ENCODE measurements at regions not wholly inside any gene's neighbourhood (a gene's known extent, or its start where the extent isn't known, plus 50 kb on each side); places are given as distances from the start of the nearest gene placed in this dataset.

DNA sequence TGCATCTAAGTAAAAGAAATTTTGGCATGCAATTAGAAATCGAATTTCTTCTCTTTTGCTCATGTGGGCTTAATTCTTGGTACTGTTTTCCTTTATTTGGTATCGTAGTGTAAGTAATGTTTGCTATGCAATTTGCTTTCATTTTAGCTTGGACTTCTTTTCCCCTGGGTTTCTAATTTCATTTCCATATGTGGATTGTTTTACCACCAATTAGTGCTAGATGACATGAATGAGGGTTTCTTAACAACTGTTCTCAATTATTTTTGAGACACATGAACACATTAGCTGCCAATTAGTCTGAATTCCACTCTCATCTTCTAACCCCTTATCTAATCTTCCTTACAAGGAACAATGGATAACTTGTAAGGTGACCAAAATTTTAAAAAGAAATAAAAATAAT, 1047.2 kb upstream of the PIK3C3 start:
- no peak for DNase-seq (ENCODE audit: low read depth)
- H3K4me3 ChIP-seq (ENCODE audit: control insufficient read depth, low read depth, low read length): no peak overlapping the region
- no peak for TF ChIP-seq CTCF (conservative IDR thresholded peaks at IDR 0.05; ENCODE audit: control insufficient read depth, insufficient read depth, low read depth, low read length)

- TF ChIP-seq CTCF (conservative IDR thresholded peaks at IDR 0.05; ENCODE audit: control insufficient read depth, insufficient read depth, low read depth, low read length): no peak
- H3K4me3 ChIP-seq (ENCODE audit: control insufficient read depth, low read depth, low read length): no peak overlapping the region
- DNase-seq (ENCODE audit: low read depth): no peak
Measured at GRCh38 chr18:40904295-40904694, 1050.7 kb upstream of the PIK3C3 start.

GRCh38 chr18:40902436-40902835, 1052.6 kb upstream of the PIK3C3 start:
- DNase-seq (ENCODE audit: low read depth): no peak
- no peak for TF ChIP-seq CTCF (conservative IDR thresholded peaks at IDR 0.05; ENCODE audit: control insufficient read depth, insufficient read depth, low read depth, low read length)
- H3K4me3 ChIP-seq (ENCODE audit: control insufficient read depth, low read depth, low read length): no peak overlapping the region

- TF ChIP-seq CTCF (conservative IDR thresholded peaks at IDR 0.05; ENCODE audit: control insufficient read depth, insufficient read depth, low read depth, low read length): no peak
- H3K4me3 ChIP-seq (ENCODE audit: control insufficient read depth, low read depth, low read length): no peak overlapping the region
- no peak for DNase-seq (ENCODE audit: low read depth)
Measured at GRCh38 chr18:40897884-40898283, 1057.2 kb upstream of the PIK3C3 start.

GRCh38 chr18:40883271-40883670, 1071.8 kb upstream of the PIK3C3 start:
- TF ChIP-seq CTCF (conservative IDR thresholded peaks at IDR 0.05; ENCODE audit: control insufficient read depth, insufficient read depth, low read depth, low read length): no peak
- DNase-seq (ENCODE audit: low read depth): no peak
- no peak overlapping the region for H3K4me3 ChIP-seq (ENCODE audit: control insufficient read depth, low read depth, low read length)

GRCh38 chr18:40882468-40882867, 1072.6 kb upstream of the PIK3C3 start:
- no peak overlapping the region for H3K4me3 ChIP-seq (ENCODE audit: control insufficient read depth, low read depth, low read length)
- TF ChIP-seq CTCF (conservative IDR thresholded peaks at IDR 0.05; ENCODE audit: control insufficient read depth, insufficient read depth, low read depth, low read length): no peak
- DNase-seq (ENCODE audit: low read depth): no peak

DNA sequence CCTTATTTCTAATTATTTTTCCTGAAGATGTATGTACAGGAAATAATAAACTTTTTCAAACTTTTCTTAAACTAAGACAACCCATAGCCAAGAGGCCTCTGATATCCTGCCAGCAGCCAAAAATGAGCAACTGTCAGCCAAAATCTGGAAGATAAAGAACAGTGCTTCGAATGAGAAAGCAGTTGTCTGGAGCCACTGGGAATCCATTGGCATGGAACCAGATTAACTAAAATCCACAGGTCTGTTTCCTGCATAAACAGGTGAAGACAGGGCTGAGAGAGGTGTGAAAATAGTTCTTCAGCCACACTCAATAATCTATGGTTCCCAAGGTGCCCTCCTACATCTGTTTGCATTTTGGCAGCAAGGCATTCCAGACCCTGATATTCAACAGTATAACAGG, 1076.7 kb upstream of the PIK3C3 start:
- no peak overlapping the region for H3K4me3 ChIP-seq (ENCODE audit: control insufficient read depth, low read depth, low read length)
- TF ChIP-seq CTCF (conservative IDR thresholded peaks at IDR 0.05; ENCODE audit: control insufficient read depth, insufficient read depth, low read depth, low read length): no peak
- no peak for DNase-seq (ENCODE audit: low read depth)

All from fibroblast of mammary gland (primary cell).